IPS-NIHi7 (cell line): ENCODE measurements at regions not wholly inside any gene's neighbourhood (a gene's known extent, or its start where the extent isn't known, plus 50 kb on each side); places are given as distances from the start of the nearest gene placed in this dataset.
A peak's percentile ranks its signal among the peaks of the same experiment; 100 is the strongest.

Source experiments
- DNase-seq: peaks from one replicate; pipeline ENCODE4 v3.0.0; 2012; ENCODE audit warnings: mixed read lengths; ENCODE audit errors: extremely low spot score

DNA sequence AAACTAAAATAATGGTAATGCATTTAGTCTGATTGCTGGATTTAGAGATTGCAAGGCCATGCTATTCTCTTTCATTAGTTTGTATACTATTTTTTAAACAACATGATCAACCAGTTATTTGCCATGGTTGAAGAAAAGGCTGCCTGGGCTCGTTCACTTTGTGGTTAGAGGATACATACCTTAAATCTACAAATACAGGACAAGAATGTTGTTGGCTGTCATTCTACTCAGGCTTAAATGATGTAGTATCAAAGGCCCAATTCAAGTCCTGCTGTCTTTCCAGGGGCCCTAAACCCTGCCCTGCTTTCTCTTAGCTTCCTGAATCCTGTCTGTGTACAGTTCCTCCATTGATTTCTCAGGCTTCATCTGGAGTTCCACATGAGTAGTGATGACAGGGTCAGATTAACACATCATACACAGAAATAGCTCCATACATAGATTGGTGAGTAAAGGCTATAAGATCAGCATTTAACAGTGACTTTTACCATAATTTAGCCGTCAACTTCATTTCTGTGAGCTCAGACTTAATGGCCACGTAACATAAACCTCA is 114.9 kb upstream of the GPRIN3 start:
- DNase-seq = no peak

DNA sequence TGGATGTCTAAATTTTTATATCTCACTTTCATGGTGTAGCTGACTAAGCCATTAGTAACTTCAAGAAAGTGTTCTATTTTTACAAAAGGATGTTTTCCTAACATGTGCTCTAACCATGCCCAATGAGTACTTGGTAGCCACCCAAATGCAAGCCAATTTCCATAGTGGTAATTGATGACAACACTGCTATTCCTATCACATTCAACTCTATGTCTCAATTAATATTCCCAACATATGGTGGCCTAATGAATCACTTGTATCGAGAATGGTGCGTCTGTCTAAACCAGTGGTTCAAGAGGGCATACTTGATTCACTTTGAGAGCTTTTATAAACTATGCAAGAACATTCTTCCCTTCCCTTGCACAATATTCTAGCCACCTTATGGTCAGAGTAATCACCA is 112.9 kb upstream of the GPRIN3 start:
- no peak for DNase-seq

DNA sequence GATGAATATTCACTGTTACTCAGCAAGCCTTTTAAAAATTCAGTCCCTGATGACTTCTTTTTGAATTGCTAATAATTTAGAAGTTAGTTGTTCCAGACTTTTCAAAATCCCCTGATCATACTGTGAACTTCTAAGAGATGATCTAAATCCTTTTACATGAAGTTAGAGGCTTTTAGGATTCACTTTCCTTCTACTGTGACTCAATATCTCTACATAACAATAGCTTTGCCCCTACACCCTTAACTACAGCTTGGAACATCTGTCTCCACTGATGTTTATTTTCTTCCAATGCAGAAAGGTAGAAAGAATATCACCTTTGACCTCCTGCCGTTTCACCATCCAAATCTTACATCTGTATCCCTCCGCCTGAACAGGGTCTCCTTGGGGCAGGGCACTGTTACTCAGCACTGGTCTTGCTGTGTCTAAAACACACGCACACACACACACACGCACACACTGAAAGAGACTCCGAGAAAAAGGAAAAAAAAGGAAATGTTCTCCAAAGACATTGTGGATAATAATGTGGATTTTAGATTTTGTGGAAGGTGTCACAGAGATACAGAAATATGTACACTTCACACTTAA is 111.6 kb upstream of the GPRIN3 start:
- no peak for DNase-seq

DNA sequence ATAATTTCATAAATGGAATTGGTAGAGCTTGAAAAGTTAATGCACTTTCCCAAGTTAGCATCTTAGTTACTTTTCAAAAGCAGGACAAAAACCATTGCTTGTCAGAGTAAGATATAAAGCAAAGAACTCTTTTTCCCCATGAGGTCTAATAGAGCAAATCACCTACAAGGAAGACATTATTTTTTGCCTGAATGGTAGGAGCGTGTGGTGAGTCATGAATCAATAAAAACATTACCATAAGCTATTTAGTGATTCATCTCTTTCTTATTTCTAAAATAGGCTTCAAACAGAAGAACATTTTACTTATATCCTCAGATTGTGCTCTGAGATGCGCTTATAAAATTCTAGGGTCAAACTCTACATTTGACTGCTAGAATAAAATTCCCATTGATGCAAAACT is 109.4 kb upstream of the GPRIN3 start:
- no peak for DNase-seq

DNA sequence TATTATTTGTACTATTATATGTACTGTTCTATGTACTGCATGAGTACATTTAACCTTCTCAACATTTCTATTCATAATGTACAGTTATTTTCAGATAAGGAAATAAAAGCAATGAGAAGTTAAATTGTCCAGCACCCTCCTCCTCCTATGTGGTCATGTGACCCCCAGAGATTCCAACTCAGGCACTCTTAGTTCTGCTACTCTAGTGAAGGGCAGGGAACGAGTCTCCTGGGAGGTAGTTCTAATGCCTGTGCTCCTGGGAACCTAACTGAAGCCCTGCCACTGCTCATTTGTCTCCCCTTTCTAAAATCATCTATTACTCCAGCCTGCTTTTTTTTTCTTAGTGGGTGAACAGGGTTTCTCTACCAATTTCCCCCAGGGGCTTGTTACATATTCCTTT is 105.9 kb upstream of the GPRIN3 start:
- no peak for DNase-seq

DNA sequence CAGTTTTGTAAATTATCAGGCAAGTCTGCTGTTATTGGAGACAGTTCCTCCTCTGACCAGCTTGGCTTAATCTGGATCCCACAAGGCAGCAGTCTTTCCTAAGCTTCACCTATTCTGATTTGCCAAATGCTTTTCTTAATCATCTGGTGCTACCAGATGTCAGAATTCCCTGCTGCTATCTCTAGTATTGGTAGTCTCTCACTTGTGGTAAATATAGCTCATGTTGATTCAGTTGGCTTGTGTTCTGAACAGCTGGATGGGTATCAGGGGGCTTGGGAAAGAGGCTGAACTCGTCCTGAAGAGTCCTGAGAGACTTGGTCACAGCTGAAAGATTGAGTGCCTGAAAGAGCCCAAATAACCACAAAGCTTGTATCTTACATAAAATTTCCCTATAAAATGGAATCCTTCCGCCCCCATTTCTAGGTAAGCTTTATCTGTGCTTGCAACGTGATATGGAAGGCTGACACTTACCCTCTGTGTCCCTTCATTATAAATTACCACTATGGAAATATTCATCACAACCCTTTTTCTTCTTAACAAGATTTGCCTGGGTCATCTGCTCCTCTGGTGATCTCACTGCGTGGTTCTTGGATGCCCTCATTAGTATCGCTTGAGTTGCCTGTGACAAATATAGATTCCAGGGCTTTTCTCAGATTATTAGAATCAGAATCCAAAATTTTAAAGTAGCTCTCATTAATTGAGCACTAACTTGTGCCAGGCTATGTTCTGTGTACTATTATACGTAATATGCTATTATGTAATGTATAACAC is 104.1 kb upstream of the GPRIN3 start:
- no peak for DNase-seq

DNA sequence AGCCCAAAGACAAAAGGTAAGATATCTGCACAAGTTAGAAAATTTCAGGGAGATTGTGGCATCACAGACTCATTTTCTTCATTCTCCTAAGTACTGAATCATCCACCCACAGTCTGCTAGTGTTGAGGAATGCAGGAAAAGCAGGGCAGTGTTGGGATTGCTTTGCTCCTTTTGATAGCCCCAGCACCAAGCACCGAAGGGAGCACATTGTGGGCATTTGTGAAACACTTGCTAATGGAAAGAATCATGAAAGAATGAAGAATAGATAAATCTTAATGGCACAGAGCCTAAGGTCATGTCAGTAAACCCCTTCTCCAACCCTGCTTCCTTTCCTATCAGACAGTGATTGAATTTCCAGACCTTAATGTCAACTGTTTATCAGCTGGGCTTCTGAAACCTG is 103.1 kb upstream of the GPRIN3 start:
- peak; percentile 37 for DNase-seq

DNA sequence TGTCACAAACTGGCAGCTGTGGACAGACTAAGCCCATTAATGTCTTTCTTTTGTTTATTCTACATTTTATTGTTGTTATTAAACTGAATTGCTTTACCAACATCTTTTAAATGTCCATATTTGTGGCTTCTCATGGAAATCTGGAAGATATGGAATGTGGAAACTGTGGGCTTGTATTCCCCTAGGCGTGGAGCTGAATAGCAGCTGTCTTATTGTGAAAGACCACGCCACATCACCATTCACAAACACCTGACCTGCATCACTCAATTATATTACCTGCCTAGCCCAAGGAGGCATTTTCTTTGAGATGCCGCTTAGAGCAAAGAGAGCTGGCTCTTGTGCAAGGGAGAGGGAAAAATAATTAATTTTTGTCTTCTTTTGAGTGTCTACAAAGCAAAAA is 96.9 kb upstream of the GPRIN3 start:
- no peak for DNase-seq

DNA sequence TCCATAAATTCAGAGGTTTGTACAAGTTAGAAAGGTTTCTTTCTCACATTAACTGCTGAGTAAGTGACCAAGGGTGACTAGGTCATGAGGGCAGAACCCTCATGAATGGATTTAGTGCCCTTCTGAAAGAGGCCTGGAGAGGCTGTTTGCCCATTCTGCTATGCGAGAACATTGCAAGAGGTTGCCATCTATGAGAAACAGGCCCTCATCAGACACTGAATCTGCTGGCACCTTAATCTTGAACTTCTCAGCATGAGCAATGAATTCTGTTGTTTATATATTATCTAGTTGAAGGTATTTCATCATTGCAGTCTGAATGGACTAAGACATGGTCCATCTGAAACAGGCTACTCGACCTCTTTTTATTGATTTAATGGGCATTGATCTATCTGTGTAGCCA is 96.2 kb upstream of the GPRIN3 start:
- DNase-seq = no peak

DNA sequence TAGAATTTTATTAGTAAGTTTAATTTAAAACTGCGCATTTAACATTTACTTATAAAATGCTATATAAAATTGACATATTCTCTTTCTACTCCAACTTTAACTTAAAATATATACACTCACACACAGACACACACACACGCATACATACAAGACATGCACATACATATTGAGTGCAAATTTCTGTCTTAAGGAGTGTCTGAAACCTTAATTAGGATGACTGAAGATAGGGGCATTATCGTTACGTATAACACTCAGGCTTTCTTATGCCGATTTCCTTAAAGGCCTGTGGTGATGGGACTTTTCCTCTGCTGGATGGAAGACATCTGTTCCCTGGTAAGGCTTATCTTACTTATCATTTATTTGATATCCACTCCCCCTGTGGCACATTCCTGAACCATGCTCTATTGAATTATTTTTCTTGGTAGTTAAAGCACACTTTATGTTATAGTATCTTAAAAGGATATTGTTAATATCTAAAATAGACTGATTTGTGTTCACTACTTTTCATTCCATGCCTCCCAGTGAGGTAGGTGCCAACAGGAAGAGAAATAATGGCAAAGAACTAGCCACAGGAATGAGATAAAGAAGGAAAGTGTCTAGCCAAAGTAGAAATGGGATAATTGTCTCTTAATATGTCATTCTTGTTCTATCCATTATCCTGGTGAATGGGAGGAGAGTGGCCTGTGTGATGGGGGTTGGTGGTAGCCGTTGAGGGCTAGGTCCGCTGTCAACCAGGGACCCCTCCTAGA is 92.9 kb upstream of the GPRIN3 start:
- no peak for DNase-seq

DNA sequence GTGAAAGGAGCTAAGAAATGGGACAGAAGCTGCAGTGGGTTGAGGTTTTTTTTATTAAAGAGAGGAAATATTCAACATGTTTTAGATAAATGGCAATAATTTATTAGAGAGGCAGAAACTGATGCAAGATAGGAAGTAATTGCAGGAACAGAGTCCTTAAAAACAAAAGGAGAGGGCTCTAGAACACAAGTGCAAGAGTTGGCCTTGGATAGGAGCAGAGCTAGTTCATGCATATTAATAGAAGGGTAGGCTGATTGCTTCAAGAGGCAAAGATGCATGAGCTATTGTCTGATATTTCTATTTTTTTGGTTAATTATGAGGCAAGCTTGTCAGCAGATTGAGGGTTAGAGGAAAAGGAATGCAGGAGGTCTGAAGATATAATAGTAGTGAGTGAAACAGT is 91.0 kb upstream of the GPRIN3 start:
- no peak for DNase-seq

DNA sequence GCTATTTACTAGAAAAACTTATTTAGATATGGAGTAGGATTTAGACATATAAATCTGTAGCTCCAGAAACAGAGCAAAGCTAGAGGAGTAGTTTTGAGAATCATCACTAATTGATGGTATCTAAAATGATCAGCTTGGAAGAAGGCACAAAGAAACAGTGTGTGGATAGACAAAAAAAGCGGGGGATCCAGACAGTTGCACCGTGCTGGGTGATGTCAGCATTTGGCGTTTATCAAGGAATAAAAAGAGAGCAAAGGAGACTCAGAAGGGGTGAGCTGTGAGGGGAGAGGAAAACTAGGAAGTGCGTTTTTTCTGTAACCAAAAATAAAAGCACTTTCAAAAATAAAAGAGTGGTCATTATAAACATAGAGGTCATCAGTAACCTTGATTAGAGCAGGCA is 90.5 kb upstream of the GPRIN3 start:
- no peak for DNase-seq

DNA sequence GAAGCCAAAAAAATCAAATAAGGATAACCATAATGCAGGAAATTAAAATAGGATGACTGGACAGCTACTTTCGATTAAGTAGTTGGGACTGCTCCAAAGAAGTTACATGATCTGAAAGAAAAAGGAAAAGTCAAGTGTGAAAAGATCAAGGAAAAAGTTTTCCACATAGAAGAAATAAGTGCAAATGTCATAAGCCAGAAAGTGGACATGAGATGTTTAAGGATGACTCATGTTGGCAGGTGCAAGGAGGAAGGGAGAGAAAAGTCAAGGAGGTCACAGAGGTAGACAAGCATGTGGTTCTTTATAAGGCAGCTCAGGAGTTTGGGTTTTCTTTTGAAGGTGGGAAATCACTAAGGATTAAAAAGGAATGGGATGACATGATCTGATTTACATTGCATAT is 89.8 kb upstream of the GPRIN3 start:
- no peak for DNase-seq

DNA sequence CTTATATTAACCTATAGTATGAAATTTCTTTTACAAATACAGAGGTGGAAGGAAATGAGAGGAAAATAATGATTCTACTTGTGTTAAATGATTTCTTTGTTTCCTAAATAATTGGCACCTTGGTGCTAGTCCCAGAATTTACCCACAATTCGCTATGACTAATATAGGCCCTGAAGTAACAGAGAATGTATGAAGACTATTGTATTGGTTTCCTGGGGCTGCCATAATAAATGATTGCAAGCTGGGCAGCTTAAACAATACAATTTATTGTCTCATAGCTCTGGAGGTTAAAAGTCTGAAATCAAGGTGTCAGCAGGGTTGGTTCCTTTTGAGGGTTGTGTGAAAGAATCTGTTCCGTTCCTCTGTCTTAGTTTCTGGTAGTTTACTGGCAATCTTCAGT is 74.8 kb upstream of the GPRIN3 start:
- DNase-seq = no peak

DNA sequence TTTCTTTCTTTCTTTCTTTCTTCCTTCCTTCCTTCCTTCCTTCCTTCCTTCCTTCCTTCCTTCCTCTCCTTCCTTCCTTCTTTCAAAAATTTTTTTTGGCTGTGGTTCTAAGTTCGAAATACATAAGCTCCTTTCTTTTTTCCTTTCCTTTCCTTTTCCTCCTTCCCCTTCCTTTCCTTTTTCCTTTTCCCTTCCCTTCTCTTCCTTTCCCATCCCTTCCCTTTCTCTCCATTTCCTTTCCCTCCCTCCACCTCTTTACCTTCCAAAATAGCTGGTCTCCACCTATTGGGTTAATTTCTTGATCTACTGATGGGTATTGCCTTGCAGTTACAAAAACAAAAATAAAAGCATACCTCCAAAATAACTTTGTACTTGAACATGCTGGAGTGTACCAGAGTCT is 73.4 kb upstream of the GPRIN3 start:
- DNase-seq = no peak

DNA sequence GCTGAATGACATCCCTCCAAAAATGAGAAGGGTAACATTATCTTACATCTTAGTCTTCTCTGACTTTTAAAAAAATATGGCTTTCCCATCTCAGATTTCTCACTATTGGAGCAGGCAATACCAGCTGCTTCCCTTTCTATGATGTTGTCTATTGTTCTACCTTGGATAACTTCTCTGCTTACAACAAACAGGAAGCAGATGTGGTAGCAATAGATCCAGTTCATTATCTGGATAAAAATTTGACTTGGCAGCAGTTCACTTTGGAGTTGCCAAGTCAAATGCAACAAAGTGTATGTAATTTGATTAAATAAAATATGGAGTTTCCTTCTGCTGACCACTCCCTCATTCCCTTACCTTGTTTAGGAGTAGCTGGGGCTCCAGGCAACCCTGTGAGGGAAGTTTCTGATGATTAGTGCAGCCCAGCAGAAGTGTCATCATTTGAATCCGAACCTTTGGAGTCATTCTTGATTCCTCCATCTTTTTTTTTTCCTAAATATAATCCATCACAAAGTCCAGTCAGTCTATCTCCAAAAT is 72.0 kb upstream of the GPRIN3 start:
- no peak for DNase-seq

DNA sequence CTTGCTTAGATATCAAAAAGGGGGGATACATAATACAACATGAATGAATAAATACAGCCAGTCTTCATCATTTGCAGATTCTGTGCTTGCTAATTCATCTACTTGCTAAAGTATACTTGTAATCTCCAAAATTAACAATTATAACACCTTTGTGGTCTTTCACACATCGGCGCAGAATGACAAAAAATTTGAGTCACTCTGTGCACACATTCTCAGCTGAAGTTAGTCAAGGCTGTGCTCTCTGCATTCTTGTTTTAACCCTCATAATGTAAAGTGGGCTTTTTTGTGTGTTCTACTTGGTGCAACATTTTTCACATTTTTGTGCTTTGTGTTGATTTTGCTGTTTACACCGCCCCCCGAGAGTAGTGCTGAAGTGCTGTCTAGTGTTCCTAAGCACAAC is 65.8 kb upstream of the GPRIN3 start:
- no peak for DNase-seq

DNA sequence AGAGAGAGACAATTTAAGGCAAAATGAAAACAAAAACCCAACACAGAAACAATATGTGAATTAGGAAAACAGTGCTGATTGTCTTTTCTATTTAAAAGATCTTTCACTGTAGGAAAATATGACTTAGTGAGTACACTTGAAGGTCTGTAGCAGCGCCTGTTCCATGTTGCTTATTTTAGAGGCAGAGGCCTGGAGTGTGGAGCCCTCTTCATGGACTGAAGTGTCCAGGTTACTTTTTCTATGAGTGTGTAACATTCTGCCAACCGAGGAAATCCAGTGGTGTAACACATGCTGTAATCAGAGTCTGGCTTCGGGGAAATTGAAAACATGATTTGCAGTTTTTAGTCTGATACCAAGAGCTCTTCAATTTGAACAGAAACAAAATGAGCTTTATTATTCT is 64.0 kb upstream of the GPRIN3 start:
- DNase-seq = no peak

DNA sequence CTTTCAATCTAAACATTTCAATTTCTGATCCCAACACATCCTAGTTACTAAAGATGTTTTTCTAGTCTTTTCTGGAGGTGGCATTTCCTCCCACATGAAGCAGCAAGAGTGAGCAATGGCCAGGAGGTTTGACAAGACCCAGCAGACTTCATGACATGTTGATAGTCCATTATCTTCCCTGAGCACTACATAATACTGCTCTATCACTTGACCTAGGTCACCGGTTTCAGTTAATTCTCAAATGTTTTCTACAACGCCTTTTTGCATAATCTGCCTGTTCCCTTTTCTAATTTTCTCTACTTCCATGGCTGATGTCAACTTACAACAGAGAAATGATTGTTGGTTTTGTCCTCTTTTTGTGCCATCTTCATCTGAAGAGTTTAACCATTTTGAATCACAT is 62.0 kb upstream of the GPRIN3 start:
- no peak for DNase-seq

DNA sequence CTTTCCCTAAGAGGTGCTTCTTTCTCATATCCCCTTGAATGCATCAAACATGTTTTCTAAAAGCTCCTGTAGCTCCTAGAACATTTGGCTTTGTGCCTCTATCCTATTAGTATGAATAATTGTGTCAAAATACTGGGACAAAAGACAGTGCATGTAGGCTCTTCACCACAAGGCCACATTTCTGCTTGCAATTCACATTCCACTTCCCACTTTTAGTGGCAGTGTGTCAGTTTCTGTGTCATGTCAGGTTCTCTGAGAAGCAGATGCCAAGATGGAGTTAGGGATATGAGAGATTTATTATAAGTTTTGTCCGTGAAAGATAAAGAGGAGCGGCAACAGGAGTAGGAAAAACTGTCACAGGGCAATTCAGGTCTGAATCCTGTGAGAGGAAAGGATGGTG is 61.3 kb upstream of the GPRIN3 start:
- DNase-seq = no peak

DNA sequence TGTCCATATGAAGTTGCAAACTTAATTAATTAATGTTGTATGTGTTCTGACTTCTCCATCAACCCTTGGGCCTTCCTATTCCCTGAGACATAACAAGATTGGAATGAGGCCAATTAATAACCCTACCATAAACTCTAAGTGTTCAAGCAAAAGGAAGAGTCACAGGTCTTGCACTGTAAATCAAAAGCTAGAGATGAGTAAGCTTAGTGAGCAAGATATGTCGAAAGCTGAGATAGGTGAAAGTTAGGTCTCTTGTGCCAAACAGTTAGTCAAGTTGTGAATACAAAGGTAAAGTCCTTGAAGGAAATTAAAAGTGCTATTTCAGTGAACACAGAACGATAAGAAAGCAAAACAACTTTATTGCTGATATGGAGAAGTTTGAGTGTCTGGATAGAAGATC is 58.2 kb upstream of the GPRIN3 start:
- no peak for DNase-seq

DNA sequence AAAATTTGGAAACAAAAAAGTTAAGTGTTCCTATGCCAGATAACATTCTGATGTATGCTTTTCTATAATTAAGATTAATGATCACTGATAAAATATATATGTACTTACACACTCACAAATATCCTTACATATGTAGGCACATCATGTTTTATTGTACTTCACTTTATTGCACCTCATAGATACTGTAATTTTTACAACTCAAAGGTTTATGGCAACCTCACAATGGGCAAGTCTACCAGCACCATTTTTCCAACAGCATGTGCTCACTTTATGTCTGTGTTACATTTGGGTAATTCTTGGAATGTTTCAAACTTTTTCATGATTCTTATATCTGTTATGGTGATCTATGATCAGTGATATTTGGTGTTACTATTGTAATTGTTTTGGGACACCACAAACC is 57.8 kb upstream of the GPRIN3 start:
- no peak for DNase-seq

DNA sequence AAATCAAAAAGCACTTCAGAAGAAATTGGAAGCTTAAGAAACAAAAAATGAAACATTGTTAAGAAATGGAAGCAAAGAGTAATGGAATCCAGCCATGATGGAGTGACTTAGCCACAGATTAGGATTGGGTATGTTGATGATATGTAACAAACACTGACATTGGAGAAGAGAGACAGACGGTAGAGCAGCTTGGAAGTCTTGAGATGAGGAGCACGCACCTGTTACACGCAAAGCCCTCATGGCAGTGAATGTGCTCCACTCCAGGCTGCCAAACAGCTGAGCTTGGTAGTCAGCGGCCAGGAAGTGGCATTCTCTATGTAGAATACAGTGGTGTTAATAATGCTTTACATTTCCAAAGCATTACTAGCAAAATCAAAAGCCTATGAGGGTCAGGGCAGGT is 56.9 kb upstream of the GPRIN3 start:
- DNase-seq = no peak
